ENCODE measurements at regions not wholly inside any gene's neighbourhood (a gene's known extent, or its start where the extent isn't known, plus 50 kb on each side); places are given as distances from the start of the nearest gene placed in this dataset.

GRCh38 chr2:8087480-8087840 lies 594.4 kb upstream of the ID2 start:
- intact Hi-C loops (cut with micrococcal nuclease) = no loop called here

GRCh38 chr2:8088810-8089209 lies 593.0 kb upstream of the ID2 start:
- intact Hi-C loops (cut with micrococcal nuclease) = no loop called here

GRCh38 chr2:8089596-8089995 lies 592.3 kb upstream of the ID2 start:
- intact Hi-C loops (cut with micrococcal nuclease) = no loop called here

GRCh38 chr2:8090748-8091700 lies 590.8 kb upstream of the ID2 start:
- intact Hi-C loops (cut with micrococcal nuclease) = no loop called here

- intact Hi-C loops (cut with micrococcal nuclease) = no loop called here
Measured at GRCh38 chr2:8094526-8094925, 587.3 kb upstream of the ID2 start.

GRCh38 chr2:8095978-8096377 lies 585.9 kb upstream of the ID2 start:
- intact Hi-C loops (cut with micrococcal nuclease) = no loop called here

GRCh38 chr2:8096484-8096883 lies 585.4 kb upstream of the ID2 start:
- intact Hi-C loops (cut with micrococcal nuclease) = no loop called here

GRCh38 chr2:8098476-8099266 lies 583.2 kb upstream of the ID2 start:
- intact Hi-C loops (cut with micrococcal nuclease) = no loop called here

GRCh38 chr2:8099267-8099582 lies 582.6 kb upstream of the ID2 start:
- intact Hi-C loops (cut with micrococcal nuclease) = no loop called here

- intact Hi-C loops (cut with micrococcal nuclease) = no loop called here
Measured at GRCh38 chr2:8101614-8102277, 580.1 kb upstream of the ID2 start.

GRCh38 chr2:8102470-8102869 lies 579.4 kb upstream of the ID2 start:
- intact Hi-C loops (cut with micrococcal nuclease) = no loop called here

GRCh38 chr2:8103085-8103708 lies 578.7 kb upstream of the ID2 start:
- intact Hi-C loops (cut with micrococcal nuclease) = no loop called here

GRCh38 chr2:8107150-8107549 lies 574.7 kb upstream of the ID2 start:
- intact Hi-C loops (cut with micrococcal nuclease) = no loop called here

GRCh38 chr2:8107621-8108378 lies 574.1 kb upstream of the ID2 start:
- intact Hi-C loops (cut with micrococcal nuclease) = no loop called here

- intact Hi-C loops (cut with micrococcal nuclease) = no loop called here
Measured at GRCh38 chr2:8110716-8111115, 571.1 kb upstream of the ID2 start.

GRCh38 chr2:8111193-8111592 lies 570.7 kb upstream of the ID2 start:
- intact Hi-C loops (cut with micrococcal nuclease) = no loop called here

- intact Hi-C loops (cut with micrococcal nuclease) = no loop called here
Measured at GRCh38 chr2:8115456-8115855, 566.4 kb upstream of the ID2 start.

GRCh38 chr2:8115966-8116365 lies 565.9 kb upstream of the ID2 start:
- intact Hi-C loops (cut with micrococcal nuclease) = no loop called here

- intact Hi-C loops (cut with micrococcal nuclease) = no loop called here
Measured at GRCh38 chr2:8116661-8117060, 565.2 kb upstream of the ID2 start.

- intact Hi-C loops (cut with micrococcal nuclease) = no loop called here
Measured at GRCh38 chr2:8118940-8119781, 562.7 kb upstream of the ID2 start.

All from T-helper 1 cell treated with Interleukin-12 subunit alpha and Interleukin-12 subunit beta and Interleukin-4 antibody, amounts not matched to agents 30 ng/mL and 1 ng/mL, for 36 hours (primary cell).